Naive thymus-derived CD4-positive, alpha-beta T cell (primary cell): ENCODE measurements at regions not wholly inside any gene's neighbourhood (a gene's known extent, or its start where the extent isn't known, plus 50 kb on each side); places are given as distances from the start of the nearest gene placed in this dataset.
"Not testable (repeated sequence)": the region's sequence is repeated elsewhere in the genome, so short reads cannot be mapped to it uniquely, and the experiment has no call there.

Experiments
- ATAC-seq: fragments of 150-1000 bp; cut with Tn5 transposase; 2 replicates; pipeline ENCODE4 v1.10.0; 2021; ENCODE audit warnings: mild to moderate bottlenecking, moderate library complexity
- CTCF ChIA-PET: fragments of 350-600 bp; sonication (Branson Sonifier 250); formaldehyde crosslinking; loops from one replicate; lab custom pipeline; 2021; ENCODE audit warnings: antibody characterized with exemption; lab: Charles Lee
- POLR2A ChIA-PET: fragments of 350-600 bp; sonication (Branson Sonifier 250); formaldehyde crosslinking; loops from one replicate; lab custom pipeline; 2021; ENCODE audit warnings: antibody characterized with exemption, inconsistent platforms; lab: Charles Lee
- DNase-seq, 9 donors: peaks; one replicate each; pipeline versions ENCODE4 v3.0.0 to v3.0.0-alpha.2; 2020 to 2022; ENCODE audit warnings: mixed read lengths in 1 of 9
- H3K27ac ChIP-seq: one replicate; pipeline ENCODE4 v1.7.0; 2013; ENCODE audit warnings: mild to moderate bottlenecking, low read depth, low read length, moderate library complexity
- H3K27me3 ChIP-seq, 2 donors: one replicate each; pipeline ENCODE4 v1.7.0; 2013; ENCODE audit warnings: low read length in 2 of 2, mild to moderate bottlenecking in 2 of 2, moderate library complexity in 2 of 2; ENCODE audit not compliant: control insufficient read depth in 2 of 2, insufficient read depth in 2 of 2
- H3K36me3 ChIP-seq, 3 experiments: 1 replicate in 2 of 3; 2 replicates in 1 of 3; pipeline ENCODE4 v1.7.0; 2013; ENCODE audit warnings: low read length in 3 of 3, mild to moderate bottlenecking in 3 of 3, moderate library complexity in 1 of 3; ENCODE audit not compliant: insufficient read depth in 3 of 3, control insufficient read depth in 2 of 3
- H3K4me1 ChIP-seq, 2 donors: one replicate each; pipeline ENCODE4 v1.7.0; 2013; ENCODE audit warnings: low read length in 2 of 2, mild to moderate bottlenecking in 2 of 2, moderate library complexity in 1 of 2; ENCODE audit not compliant: control insufficient read depth in 2 of 2, insufficient read depth in 2 of 2
- H3K4me3 ChIP-seq: 2 replicates; pipeline ENCODE4 v1.7.0; 2013; ENCODE audit warnings: mild to moderate bottlenecking, low read length
- H3K9me3 ChIP-seq, 3 experiments: 1 replicate in 2 of 3; 2 replicates in 1 of 3; pipeline ENCODE4 v1.7.0; 2013; ENCODE audit warnings: low read length in 3 of 3; ENCODE audit not compliant: control insufficient read depth in 2 of 3
- H3K27ac Mint-ChIP-seq, 9 donors: one replicate each; pipeline ENCODE4 v1.8.0; 2020 to 2022; ENCODE audit warnings: mixed read lengths in 9 of 9, mild to moderate bottlenecking in 8 of 9, moderate library complexity in 5 of 9, inconsistent platforms in 2 of 9
- H3K27me3 Mint-ChIP-seq, 5 donors: one replicate each; pipeline ENCODE4 v1.8.0; 2021 to 2022; ENCODE audit warnings: mixed read lengths in 5 of 5, mild to moderate bottlenecking in 1 of 5
- H3K36me3 Mint-ChIP-seq, 5 donors: one replicate each; pipeline ENCODE4 v1.8.0; 2020 to 2022; ENCODE audit warnings: mixed read lengths in 5 of 5, mild to moderate bottlenecking in 3 of 5, inconsistent platforms in 1 of 5
- H3K4me1 Mint-ChIP-seq, 7 donors: one replicate each; pipeline ENCODE4 v1.8.0; 2020 to 2022; ENCODE audit warnings: mixed read lengths in 7 of 7, mild to moderate bottlenecking in 3 of 7, inconsistent platforms in 1 of 7
- H3K4me3 Mint-ChIP-seq, 10 donors: one replicate each; pipeline ENCODE4 v1.8.0; 2020 to 2022; ENCODE audit warnings: mild to moderate bottlenecking in 10 of 10, mixed read lengths in 10 of 10, moderate library complexity in 6 of 10, inconsistent platforms in 2 of 10
- H3K9me3 Mint-ChIP-seq, 11 donors: one replicate each; pipeline ENCODE4 v1.8.0; 2020 to 2022; ENCODE audit warnings: mixed read lengths in 11 of 11, mild to moderate bottlenecking in 4 of 11, inconsistent platforms in 1 of 11, moderate library complexity in 1 of 11
- intact Hi-C, 2 donors: fragments of 100-400 bp; cut with micrococcal nuclease; formaldehyde crosslinking; loops; one replicate each; pipeline ENCODE4 v1.15.1; 2023

DNA sequence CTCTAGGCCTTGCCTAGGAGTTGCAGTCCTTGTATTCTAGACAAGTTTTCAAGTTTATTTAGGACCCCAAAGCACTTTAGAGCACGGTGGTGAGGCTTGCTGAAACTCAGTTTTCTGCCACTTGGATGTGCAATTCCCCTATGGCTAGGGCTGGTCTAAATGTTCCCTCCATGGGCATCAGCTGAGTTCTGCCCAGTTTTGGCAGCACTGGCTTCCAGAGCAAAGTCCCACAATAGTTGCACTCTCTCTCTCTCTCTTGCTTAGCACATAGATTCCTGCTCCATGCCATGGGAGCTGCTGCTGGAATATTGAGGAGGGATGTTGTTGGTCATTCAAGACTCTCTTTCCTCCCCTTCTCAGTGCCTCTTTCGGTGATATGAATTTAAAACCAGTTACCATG, 760.2 kb upstream of the SLC39A10 start:
- ATAC-seq (no peak), DNase-seq (no peak)
- Mint-ChIP-seq H3K36me3 (no peaks in the 10 kb centered on the region), H3K4me3 (no peak overlapping the region), H3K27me3 (peaks cover 0 to 23% (median 4%) of the 10 kb centered on the region in 5 donors), H3K4me1 (no peaks in the 10 kb centered on the region), H3K27ac (no peak overlapping the region), H3K9me3 (peaks cover 0 to 2% (median 0%) of the 10 kb centered on the region in 11 donors)
- intact Hi-C loops: no loop called here
- H3K9me3 ChIP-seq: no peaks in the 10 kb centered on the region
- no peak overlapping the region for H3K27ac ChIP-seq
- no peaks in the 10 kb centered on the region for H3K27me3 ChIP-seq
- H3K4me1 ChIP-seq: no peaks in the 10 kb centered on the region
- no peaks in the 10 kb centered on the region for H3K36me3 ChIP-seq
- CTCF ChIA-PET: no interaction called here
- H3K4me3 ChIP-seq: no peak overlapping the region
- POLR2A ChIA-PET: no interaction called here

DNA sequence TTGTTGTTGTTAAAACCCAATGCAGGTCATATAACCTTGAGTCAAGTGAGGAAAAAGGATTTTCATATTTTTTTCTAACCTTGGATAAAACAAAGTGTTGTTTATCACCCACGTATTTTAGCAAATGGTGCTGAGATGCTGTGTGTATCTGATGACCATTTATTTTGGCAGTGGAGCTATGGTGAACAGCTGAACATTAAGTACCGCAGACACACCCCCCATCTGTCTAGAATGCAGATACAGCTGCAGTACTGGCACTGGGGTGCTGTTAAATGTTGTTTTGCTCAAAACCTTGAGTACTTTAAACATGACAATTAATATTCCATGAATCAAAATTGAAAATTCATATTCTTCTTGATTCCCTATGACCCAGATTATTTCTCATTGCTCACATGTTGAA, 773.3 kb upstream of the SLC39A10 start:
- DNase-seq (no peak), ATAC-seq (no peak)
- Histone ChIP-seq H3K36me3 (no peaks in the 10 kb centered on the region), H3K4me3 (no peak overlapping the region), H3K27ac (no peak overlapping the region), H3K27me3 (peaks cover 0 to 4% of the 10 kb centered on the region in 2 donors), H3K4me1 (no peaks in the 10 kb centered on the region), H3K9me3 (no peaks in the 10 kb centered on the region)
- ChIA-PET CTCF (no interaction called here), POLR2A (no interaction called here)
- H3K4me3 Mint-ChIP-seq: no peak overlapping the region
- peaks cover 0 to 5% (median 0%) of the 10 kb centered on the region in 11 donors for H3K9me3 Mint-ChIP-seq
- H3K27ac Mint-ChIP-seq: no peak overlapping the region
- intact Hi-C loops: no loop called here
- peaks cover 0 to 7% (median 4%) of the 10 kb centered on the region in 5 donors for H3K27me3 Mint-ChIP-seq
- no peaks in the 10 kb centered on the region for H3K36me3 Mint-ChIP-seq
- no peaks in the 10 kb centered on the region for H3K4me1 Mint-ChIP-seq

DNA sequence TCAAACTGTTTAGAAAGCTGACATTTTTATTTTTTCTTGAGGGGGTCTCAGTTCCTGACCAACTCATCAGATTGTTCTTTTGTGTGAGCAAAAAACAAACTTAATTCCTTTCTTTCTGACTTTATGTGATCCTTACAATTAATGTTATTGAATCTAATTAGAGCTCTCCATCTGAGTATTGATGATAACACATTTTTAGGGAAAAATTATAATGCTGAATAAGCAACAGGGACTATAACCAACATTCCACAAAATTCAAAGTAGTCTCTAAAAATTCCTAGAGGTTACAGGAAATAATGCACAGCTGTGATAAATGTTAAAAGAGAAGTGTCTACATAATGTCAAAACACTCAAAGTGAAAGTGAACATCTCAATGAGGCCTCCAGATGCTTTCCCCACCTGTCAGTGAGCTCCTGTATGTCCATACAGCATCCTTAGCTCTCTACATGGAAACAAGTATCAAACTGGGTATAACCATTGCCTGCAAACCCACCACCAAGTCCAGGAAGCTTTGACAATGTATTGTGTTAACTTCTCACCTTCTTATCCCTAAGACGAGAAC, 786.0 kb upstream of the SLC39A10 start:
- H3K27ac ChIP-seq: no peak overlapping the region
- H3K36me3 Mint-ChIP-seq: no peaks in the 10 kb centered on the region
- ChIA-PET CTCF (no interaction called here), POLR2A (no interaction called here)
- no peak overlapping the region for H3K27ac Mint-ChIP-seq
- peaks cover 0 to 5% (median 0%) of the 10 kb centered on the region in 5 donors for H3K27me3 Mint-ChIP-seq
- peaks cover 0 to 2% (median 0%) of the 10 kb centered on the region in 7 donors for H3K4me1 Mint-ChIP-seq
- intact Hi-C loops: no loop called here
- no peaks in the 10 kb centered on the region for H3K4me1 ChIP-seq
- ATAC-seq (no peak), DNase-seq (no peak)
- no peak overlapping the region for H3K4me3 ChIP-seq
- H3K9me3 Mint-ChIP-seq: no peaks in the 10 kb centered on the region
- no peaks in the 10 kb centered on the region for H3K9me3 ChIP-seq
- H3K36me3 ChIP-seq: no peaks in the 10 kb centered on the region
- H3K4me3 Mint-ChIP-seq: no peak overlapping the region
- no peaks in the 10 kb centered on the region for H3K27me3 ChIP-seq

DNA sequence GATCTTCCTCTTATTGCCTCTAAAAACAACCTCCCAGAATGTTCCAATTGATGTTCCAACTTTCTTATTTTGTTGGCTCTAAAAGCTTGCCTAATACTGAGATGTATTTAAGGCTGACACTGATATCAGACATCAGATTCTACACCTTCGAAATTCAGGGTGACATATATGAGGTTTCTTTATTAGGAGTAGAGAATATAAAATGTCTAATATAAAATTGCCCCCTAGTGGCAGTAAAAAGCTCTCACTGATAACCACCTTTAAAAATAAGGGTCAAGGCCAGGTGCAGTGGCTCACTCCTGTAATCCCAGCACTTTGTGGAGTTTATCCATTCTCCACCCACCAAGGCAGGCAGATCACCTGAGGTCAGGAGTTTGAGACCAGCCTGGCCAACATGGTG, 789.7 kb upstream of the SLC39A10 start:
- Histone ChIP-seq H3K36me3 (no peaks in the 10 kb centered on the region), H3K9me3 (no peaks in the 10 kb centered on the region), H3K4me1 (no peaks in the 10 kb centered on the region), H3K27ac (no peak overlapping the region), H3K27me3 (no peaks in the 10 kb centered on the region), H3K4me3 (no peak overlapping the region)
- ATAC-seq: no peak
- H3K36me3 Mint-ChIP-seq: no peaks in the 10 kb centered on the region
- no peaks in the 10 kb centered on the region for H3K27me3 Mint-ChIP-seq
- H3K9me3 Mint-ChIP-seq: no peaks in the 10 kb centered on the region
- CTCF ChIA-PET: interaction anchor here (0.6 kb wide), 1 partner anchor 13 kb away, joined by 3 read pairs; no protein-coding TSS in a partner anchor
- POLR2A ChIA-PET: no interaction called here
- intact Hi-C loops: no loop called here
- H3K4me1 Mint-ChIP-seq: peaks cover 0 to 2% (median 0%) of the 10 kb centered on the region in 7 donors
- no peak for DNase-seq
- no peak overlapping the region for H3K27ac Mint-ChIP-seq
- H3K4me3 Mint-ChIP-seq: no peak overlapping the region

DNA sequence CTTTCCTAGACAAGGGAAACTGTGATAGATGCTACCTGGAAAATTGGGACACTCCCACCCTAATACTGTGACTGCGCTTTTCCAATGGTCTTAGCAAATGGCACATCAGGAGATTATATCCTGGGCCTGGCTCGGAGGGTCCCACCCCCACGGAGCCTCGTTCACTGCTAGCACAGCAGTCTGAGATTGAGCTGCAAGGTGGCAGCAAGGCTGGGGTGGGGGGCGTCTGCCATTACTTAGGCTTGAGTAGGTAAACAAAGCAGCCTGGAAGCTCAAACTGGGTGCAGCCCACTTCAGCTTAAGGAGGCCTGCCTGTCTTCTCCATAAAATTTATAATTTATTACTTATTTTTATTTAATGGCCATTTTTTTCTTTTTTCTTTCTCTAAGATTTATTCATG, 802.1 kb upstream of the SLC39A10 start:
- Histone ChIP-seq H3K27me3 (no peaks in the 10 kb centered on the region), H3K4me1 (no peaks in the 10 kb centered on the region), H3K9me3 (no peaks in the 10 kb centered on the region), H3K4me3 (no peak overlapping the region), H3K36me3 (no peaks in the 10 kb centered on the region), H3K27ac (no peak overlapping the region)
- intact Hi-C loops: no loop called here
- no peaks in the 10 kb centered on the region for H3K4me1 Mint-ChIP-seq
- CTCF ChIA-PET: no interaction called here
- peaks cover 0 to 3% (median 0%) of the 10 kb centered on the region in 5 donors for H3K27me3 Mint-ChIP-seq
- H3K9me3 Mint-ChIP-seq: peaks cover 0 to 11% (median 5%) of the 10 kb centered on the region in 11 donors
- POLR2A ChIA-PET: no interaction called here
- ATAC-seq: no peak
- no peak for DNase-seq
- no peak overlapping the region for H3K27ac Mint-ChIP-seq
- no peaks in the 10 kb centered on the region for H3K36me3 Mint-ChIP-seq
- H3K4me3 Mint-ChIP-seq: no peak overlapping the region

DNA sequence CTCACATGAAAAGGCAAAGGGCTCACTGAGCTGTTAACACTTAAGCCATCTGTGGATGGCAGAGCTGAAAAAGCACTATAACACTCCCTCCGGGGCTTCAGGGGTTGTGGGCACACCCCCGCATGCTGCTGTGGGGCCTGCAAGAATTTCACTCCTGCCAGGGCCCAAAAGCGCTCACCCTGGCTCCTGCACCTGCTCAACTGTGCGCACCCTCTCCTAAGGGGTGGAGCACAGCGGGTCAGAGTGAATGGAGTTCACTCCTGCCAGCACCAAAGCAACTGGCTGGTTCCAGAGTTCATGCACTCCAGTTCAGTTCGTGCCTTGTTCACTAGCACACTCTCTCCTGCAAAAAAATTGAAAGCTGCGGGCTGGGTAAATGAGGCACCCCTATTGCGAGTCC, 814.2 kb upstream of the SLC39A10 start:
- no peak for ATAC-seq
- H3K4me3 Mint-ChIP-seq: no peak overlapping the region
- POLR2A ChIA-PET: no interaction called here

DNA sequence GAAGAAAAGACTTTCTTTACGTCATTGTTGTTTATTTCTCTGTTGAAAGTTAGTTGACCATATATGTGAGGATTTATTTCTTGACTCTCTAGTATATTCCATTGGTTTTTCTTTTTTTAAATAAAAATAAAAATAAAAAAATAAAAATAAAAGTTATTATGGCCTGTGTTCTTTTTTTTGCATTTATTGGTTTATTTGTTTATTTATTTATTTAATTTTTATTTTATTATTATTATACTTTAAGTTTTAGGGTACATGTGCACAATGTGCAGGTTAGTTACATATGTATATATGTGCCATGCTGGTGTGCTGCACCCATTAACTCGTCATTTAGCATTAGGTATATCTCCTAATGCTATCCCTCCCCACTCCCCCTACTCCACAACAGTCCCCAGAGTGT, 822.7 kb upstream of the SLC39A10 start:
- H3K9me3 Mint-ChIP-seq, H3K4me1 Mint-ChIP-seq, H3K4me3 Mint-ChIP-seq, CTCF ChIA-PET, ATAC-seq, H3K4me3 ChIP-seq, DNase-seq, H3K27ac Mint-ChIP-seq, H3K4me1 ChIP-seq, H3K27me3 ChIP-seq, H3K36me3 ChIP-seq, H3K36me3 Mint-ChIP-seq, intact Hi-C loops, H3K27me3 Mint-ChIP-seq, H3K27ac ChIP-seq, POLR2A ChIA-PET, H3K9me3 ChIP-seq: not testable (repeated sequence)

More for the DNA sequence above, 814.2 kb upstream of the SLC39A10 start:
- Histone ChIP-seq H3K27me3 (no peaks in the 10 kb centered on the region), H3K36me3 (no peaks in the 10 kb centered on the region), H3K4me3 (no peak overlapping the region), H3K9me3 (no peaks in the 10 kb centered on the region), H3K4me1 (no peaks in the 10 kb centered on the region), H3K27ac (no peak overlapping the region)
- Mint-ChIP-seq H3K4me1 (peaks cover 0 to 3% (median 0%) of the 10 kb centered on the region in 7 donors), H3K27ac (no peak overlapping the region), H3K9me3 (no peaks in the 10 kb centered on the region), H3K36me3 (no peaks in the 10 kb centered on the region), H3K27me3 (peaks cover 0 to 7% (median 0%) of the 10 kb centered on the region in 5 donors)
- intact Hi-C loops: no loop called here
- DNase-seq: peak in 1 of 9 donors; percentile 1
- CTCF ChIA-PET: no interaction called here
